Activated CD4-positive, alpha-beta memory T cell treated with anti-CD3 and anti-CD28 coated beads for 36 hours (primary cell): ENCODE measurements at regions not wholly inside any gene's neighbourhood (a gene's known extent, or its start where the extent isn't known, plus 50 kb on each side); places are given as distances from the start of the nearest gene placed in this dataset.
"Not testable (repeated sequence)": the region's sequence is repeated elsewhere in the genome, so short reads cannot be mapped to it uniquely, and the experiment has no call there.

ENCODE experiments used
- CTCF ChIA-PET: fragments of 350-600 bp; sonication (Branson Sonifier 250); formaldehyde crosslinking; loops from one replicate; lab custom pipeline; 2021; ENCODE audit warnings: antibody characterized with exemption, inconsistent platforms; lab: Charles Lee
- POLR2A ChIA-PET: fragments of 350-600 bp; sonication (Branson Sonifier 250); formaldehyde crosslinking; loops from one replicate; lab custom pipeline; 2021; ENCODE audit warnings: antibody characterized with exemption; lab: Charles Lee
- DNase-seq: peaks from one replicate; pipeline ENCODE4 v3.0.0-alpha.2; 2020
- H3K27ac Mint-ChIP-seq: one replicate; pipeline ENCODE4 v1.8.0; 2021; ENCODE audit warnings: mixed read lengths
- H3K27me3 Mint-ChIP-seq: one replicate; pipeline ENCODE4 v1.8.0; 2021; ENCODE audit warnings: mixed read lengths
- H3K36me3 Mint-ChIP-seq: one replicate; pipeline ENCODE4 v1.8.0; 2021; ENCODE audit warnings: mixed read lengths
- H3K4me1 Mint-ChIP-seq: one replicate; pipeline ENCODE4 v1.8.0; 2021; ENCODE audit warnings: low read depth, mixed read lengths
- H3K4me3 Mint-ChIP-seq: one replicate; pipeline ENCODE4 v1.8.0; 2021; ENCODE audit warnings: mild to moderate bottlenecking, mixed read lengths
- H3K9me3 Mint-ChIP-seq: one replicate; pipeline ENCODE4 v1.8.0; 2021; ENCODE audit warnings: mixed read lengths
- intact Hi-C: fragments of 100-400 bp; cut with micrococcal nuclease; formaldehyde crosslinking; loops from one replicate; pipeline ENCODE4 v1.15.1; 2023

DNA sequence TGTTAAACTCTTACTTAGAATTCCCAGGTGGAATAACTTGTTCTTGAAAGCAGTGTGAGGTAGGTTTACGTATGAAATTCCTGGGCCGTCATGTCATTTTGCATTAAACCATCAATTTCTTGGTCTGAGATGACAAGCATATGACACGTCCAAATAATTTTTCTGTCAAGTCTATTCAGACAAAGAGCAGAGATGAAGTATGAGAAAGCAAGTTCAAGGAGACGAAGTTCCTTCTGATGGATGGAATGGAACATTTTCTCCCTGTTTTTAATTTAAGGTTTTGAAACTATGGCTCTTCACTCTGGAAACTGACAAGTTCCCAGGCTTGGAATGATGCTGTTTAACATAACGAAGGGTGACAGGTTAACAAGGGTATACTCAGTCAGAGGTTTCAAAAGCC, 252.8 kb upstream of the SFRP2 start:
- intact Hi-C loops: no loop called here
- no peak overlapping the region for H3K4me3 Mint-ChIP-seq
- no peaks in the 10 kb centered on the region for H3K9me3 Mint-ChIP-seq
- no peak for DNase-seq
- H3K27ac Mint-ChIP-seq: no peak overlapping the region
- no peaks in the 10 kb centered on the region for H3K36me3 Mint-ChIP-seq
- H3K27me3 Mint-ChIP-seq: no peaks in the 10 kb centered on the region
- no peaks in the 10 kb centered on the region for H3K4me1 Mint-ChIP-seq
- POLR2A ChIA-PET: no interaction called here
- CTCF ChIA-PET: no interaction called here

DNA sequence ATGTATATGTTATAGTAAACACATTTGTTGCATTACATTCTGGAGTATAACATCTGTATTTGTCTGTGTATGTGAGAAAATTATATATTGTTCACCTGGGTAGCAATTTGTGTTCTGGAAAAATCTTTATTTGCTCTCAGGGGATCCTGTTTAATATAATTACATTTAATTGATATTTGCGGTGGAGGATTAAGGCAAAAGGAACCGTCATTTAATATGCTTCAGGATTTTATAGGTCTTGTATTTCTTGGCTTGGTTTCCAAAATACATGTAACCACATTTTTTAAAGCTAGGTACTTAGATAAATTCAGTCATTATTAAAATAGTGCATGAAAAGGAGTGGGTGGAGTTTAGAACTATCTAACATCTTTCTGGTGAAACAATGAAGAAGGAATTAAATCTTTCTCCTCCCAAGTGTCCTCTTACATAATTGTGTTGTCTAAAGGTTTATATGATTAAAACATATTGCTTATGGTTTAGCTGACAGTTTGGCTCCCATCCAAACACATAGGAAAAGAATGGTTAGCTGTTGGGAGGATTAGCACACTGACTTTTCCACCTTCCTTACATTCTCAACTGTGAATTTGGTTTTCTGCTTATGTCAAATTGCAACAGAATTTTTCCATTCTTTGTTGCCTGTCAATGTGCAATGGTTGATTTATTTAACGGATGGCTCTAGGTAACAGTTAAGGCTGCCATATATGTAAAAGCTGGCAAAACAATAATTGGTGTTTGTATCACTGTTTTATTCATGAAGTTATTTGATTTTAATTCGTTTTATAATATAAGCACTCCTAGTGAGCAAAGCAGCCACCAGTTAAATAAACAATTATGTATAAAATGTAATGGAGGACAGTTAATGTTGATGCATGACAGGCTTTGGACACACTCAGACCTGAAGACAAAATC, 250.8 kb upstream of the SFRP2 start:
- Mint-ChIP-seq H3K9me3 (no peaks in the 10 kb centered on the region), H3K36me3 (no peaks in the 10 kb centered on the region)

DNA sequence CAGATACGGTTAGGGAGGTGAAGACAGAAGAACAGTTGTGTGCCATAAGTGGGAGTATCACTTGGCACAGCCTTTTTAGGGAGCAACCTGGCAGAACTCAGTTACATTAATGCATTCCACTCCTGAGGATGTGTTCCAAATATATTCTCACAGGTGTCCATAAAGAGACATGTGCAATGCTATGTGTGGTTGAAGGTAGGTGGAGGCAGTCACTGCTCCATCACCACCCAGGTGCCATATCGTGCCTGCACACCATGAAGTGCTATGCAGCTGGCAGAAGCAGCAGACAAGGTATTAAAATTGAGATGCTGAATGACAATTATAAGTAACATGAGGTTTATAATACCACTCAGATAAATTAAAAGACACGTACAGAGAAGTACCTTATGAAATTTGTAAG, 248.0 kb upstream of the SFRP2 start:
- no peak overlapping the region for H3K27ac Mint-ChIP-seq
- ChIA-PET POLR2A (no interaction called here), CTCF (interaction anchor here (0.6 kb wide), 1 partner anchor 11 kb away, joined by 3 read pairs; no protein-coding TSS in a partner anchor)
- no peak for DNase-seq
- intact Hi-C loops: no loop called here
- H3K9me3 Mint-ChIP-seq: peaks cover 6% of the 10 kb centered on the region
- H3K4me3 Mint-ChIP-seq: no peak overlapping the region
- H3K4me1 Mint-ChIP-seq: no peaks in the 10 kb centered on the region
- H3K27me3 Mint-ChIP-seq: peaks cover 9% of the 10 kb centered on the region
- H3K36me3 Mint-ChIP-seq: no peaks in the 10 kb centered on the region

More for the DNA sequence above, 250.8 kb upstream of the SFRP2 start:
- intact Hi-C loops: no loop called here
- H3K4me1 Mint-ChIP-seq: no peaks in the 10 kb centered on the region
- ChIA-PET CTCF (interaction anchor here (0.6 kb wide), 1 partner anchor 228 kb away, joined by 3 read pairs; no protein-coding TSS in a partner anchor), POLR2A (no interaction called here)
- no peak overlapping the region for H3K27ac Mint-ChIP-seq
- H3K4me3 Mint-ChIP-seq: no peak overlapping the region
- peaks cover 3% of the 10 kb centered on the region for H3K27me3 Mint-ChIP-seq
- DNase-seq: no peak

DNA sequence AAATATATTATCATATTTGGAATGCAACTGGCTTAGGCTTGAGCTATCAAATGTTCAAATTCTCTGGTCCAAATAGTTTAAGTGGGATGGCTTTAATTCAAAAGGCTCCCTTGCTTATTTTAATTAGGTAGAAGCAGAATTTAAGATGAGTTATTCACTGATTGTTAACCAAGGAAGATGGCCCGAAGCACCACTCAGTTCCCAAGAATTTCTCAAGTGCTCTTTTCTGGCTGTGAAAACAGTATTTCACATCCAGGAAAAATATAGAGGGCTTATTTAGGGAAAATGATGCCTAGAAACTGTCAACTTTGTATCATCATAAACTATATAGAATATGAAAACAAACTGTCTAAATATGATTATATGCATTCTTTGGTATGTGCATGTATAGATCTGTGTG, 246.5 kb upstream of the SFRP2 start:
- no peaks in the 10 kb centered on the region for H3K36me3 Mint-ChIP-seq
- no peak overlapping the region for H3K4me3 Mint-ChIP-seq
- H3K4me1 Mint-ChIP-seq: no peaks in the 10 kb centered on the region
- ChIA-PET POLR2A (no interaction called here), CTCF (no interaction called here)
- peaks cover 9% of the 10 kb centered on the region for H3K27me3 Mint-ChIP-seq
- intact Hi-C loops: no loop called here
- H3K9me3 Mint-ChIP-seq: peaks cover 6% of the 10 kb centered on the region
- no peak overlapping the region for H3K27ac Mint-ChIP-seq
- DNase-seq: no peak

DNA sequence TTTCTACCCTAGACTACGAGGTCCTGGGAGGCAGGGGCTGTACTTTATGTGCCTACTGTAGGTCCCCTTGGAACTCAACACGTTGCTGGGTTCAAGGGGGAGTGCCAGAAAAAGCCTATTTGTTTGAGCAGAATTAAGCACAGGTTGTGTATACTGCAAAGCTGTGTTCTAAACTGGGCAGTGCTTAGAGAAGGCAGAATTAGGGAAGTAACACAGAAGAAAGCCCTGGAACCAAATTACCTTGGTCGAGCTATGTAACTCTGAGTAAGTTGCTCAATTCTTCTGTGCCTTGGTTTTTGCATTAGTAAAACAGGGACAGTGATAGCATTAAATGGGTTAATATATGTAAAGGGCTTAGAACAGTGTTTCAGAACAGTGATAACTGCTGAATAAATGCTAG, 245.0 kb upstream of the SFRP2 start:
- Mint-ChIP-seq H3K9me3 (peaks cover 6% of the 10 kb centered on the region), H3K4me3 (no peak overlapping the region), H3K27me3 (peaks cover 9% of the 10 kb centered on the region), H3K27ac (no peak overlapping the region), H3K4me1 (no peaks in the 10 kb centered on the region), H3K36me3 (no peaks in the 10 kb centered on the region)
- DNase-seq: no peak
- POLR2A ChIA-PET: no interaction called here
- CTCF ChIA-PET: no interaction called here
- intact Hi-C loops: no loop called here

DNA sequence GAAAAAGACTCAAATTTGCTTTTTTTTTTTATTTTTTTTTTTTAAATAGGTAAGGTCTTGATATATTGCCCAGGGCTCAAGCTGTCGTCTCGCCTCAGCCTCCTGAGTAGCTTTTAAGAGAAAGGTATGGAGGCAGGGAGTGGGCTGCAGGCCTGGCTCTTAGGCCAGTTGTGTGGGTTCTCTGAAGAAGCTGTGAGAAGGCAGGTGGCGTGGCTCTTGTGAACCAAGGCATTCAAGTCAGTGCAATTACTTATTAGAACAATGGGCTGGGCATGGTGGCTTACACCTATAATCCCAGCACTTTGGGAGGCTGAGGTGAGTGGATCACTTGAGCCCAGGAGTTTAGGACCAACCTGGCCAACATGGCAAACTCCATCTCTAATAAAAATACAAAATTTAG, 244.0 kb upstream of the SFRP2 start:
- H3K4me3 Mint-ChIP-seq: no peak overlapping the region
- peaks cover 11% of the 10 kb centered on the region for H3K27me3 Mint-ChIP-seq
- H3K36me3 Mint-ChIP-seq: no peaks in the 10 kb centered on the region
- intact Hi-C loops: no loop called here
- ChIA-PET POLR2A (no interaction called here), CTCF (no interaction called here)
- no peak for DNase-seq
- H3K9me3 Mint-ChIP-seq: peaks cover 6% of the 10 kb centered on the region
- no peaks in the 10 kb centered on the region for H3K4me1 Mint-ChIP-seq
- no peak overlapping the region for H3K27ac Mint-ChIP-seq

DNA sequence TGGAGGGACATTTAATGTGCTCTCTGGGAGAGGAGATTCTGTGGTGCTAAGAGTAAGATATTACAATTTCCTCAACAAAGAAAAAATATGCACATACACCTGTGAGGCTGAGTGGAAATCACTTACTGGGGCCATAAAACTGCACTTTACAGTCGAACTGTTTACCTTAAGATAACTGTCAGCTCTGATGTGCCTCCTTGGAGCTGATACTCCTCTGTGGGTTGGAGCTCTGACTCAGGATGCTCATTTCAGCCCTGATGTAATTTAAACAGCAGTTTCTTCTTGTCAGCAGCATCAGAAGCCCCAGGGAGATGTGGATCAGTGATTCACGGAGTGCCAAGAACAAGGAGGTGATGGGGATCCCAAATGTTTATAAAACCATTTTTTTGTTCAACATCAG, 241.9 kb upstream of the SFRP2 start:
- H3K27ac Mint-ChIP-seq: no peak overlapping the region
- POLR2A ChIA-PET: no interaction called here
- H3K4me3 Mint-ChIP-seq: no peak overlapping the region
- no peaks in the 10 kb centered on the region for H3K4me1 Mint-ChIP-seq
- no peak for DNase-seq
- H3K36me3 Mint-ChIP-seq: no peaks in the 10 kb centered on the region
- H3K27me3 Mint-ChIP-seq: peaks cover 13% of the 10 kb centered on the region
- H3K9me3 Mint-ChIP-seq: peaks cover 6% of the 10 kb centered on the region
- intact Hi-C loops: no loop called here
- CTCF ChIA-PET: interaction anchor here (0.7 kb wide), 1 partner anchor 245 kb away, joined by 3 read pairs; no protein-coding TSS in a partner anchor

DNA sequence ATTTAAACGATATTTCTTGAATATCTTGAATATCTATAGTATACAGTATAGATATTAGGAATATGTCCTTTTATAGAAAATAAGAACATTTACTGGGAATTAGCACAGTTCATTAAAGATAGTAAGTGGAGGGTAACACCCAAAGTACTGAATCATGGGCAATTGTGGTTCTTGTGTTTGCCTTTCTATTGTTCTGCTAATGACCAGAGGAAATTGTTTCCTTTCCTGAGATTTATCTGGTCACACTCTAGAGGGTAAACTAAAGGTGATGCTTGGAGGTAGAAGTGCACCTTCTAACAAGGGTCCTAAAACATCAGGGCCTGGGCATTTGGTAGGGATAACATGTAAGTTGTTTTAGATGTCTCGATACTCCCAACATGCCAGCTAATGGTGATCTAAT, 241.3 kb upstream of the SFRP2 start:
- POLR2A ChIA-PET: no interaction called here
- H3K4me1 Mint-ChIP-seq: no peaks in the 10 kb centered on the region

DNA sequence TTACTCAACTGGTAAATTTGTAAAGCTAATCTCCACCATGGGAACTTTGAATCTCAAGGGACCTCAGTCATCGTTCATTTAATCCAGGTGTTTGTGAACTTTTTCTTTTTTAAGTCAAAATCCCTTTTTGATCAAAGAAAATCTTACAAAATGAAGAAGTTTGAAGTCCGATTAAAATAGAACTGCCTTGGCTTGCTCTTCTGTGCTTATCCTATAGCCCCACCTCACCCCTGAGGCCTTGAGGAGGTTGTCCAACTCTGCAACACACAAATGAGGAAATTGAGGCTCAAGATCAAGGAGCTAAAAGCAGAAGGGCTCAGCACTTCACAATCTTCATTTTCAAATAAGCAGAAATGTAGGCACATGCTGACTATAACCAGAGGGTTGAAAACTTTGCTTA, 240.3 kb upstream of the SFRP2 start:
- ChIA-PET CTCF (no interaction called here), POLR2A (no interaction called here)
- H3K27ac Mint-ChIP-seq: no peak overlapping the region
- peaks cover 6% of the 10 kb centered on the region for H3K9me3 Mint-ChIP-seq
- DNase-seq: no peak
- intact Hi-C loops: no loop called here
- no peak overlapping the region for H3K4me3 Mint-ChIP-seq
- H3K36me3 Mint-ChIP-seq: no peaks in the 10 kb centered on the region
- no peaks in the 10 kb centered on the region for H3K4me1 Mint-ChIP-seq
- H3K27me3 Mint-ChIP-seq: peaks cover 15% of the 10 kb centered on the region

More for the DNA sequence above, 241.3 kb upstream of the SFRP2 start:
- Mint-ChIP-seq H3K4me3 (no peak overlapping the region), H3K27ac (no peak overlapping the region), H3K36me3 (no peaks in the 10 kb centered on the region), H3K27me3 (peaks cover 14% of the 10 kb centered on the region), H3K9me3 (peaks cover 6% of the 10 kb centered on the region)
- intact Hi-C loops: no loop called here
- no peak for DNase-seq
- CTCF ChIA-PET: interaction anchor here (0.7 kb wide), 1 partner anchor 244 kb away, joined by 3 read pairs; no protein-coding TSS in a partner anchor

DNA sequence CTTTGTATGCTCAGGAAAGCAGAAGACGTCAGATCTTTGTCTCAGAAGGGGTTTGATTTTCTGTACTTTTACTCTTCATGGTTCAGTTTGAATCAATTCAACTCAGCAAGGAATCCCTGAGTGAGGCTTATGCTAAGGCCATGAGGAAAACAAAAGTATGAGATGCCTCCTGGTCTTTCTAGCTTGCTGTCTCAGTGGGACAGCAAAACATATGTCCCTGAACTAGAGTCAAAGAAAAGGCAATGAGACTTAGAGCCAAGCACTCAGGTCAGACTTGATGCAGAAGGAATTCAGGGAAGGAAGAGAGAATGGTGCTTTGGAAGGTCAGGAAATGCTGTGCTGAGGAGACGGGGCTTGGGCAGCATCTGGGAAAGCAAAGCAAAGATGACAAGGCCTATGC, 236.2 kb upstream of the SFRP2 start:
- Mint-ChIP-seq H3K9me3 (no peaks in the 10 kb centered on the region), H3K4me3 (no peak overlapping the region), H3K4me1 (no peaks in the 10 kb centered on the region), H3K27ac (no peak overlapping the region), H3K36me3 (no peaks in the 10 kb centered on the region), H3K27me3 (peaks cover 12% of the 10 kb centered on the region)
- intact Hi-C loops: no loop called here
- no peak for DNase-seq
- ChIA-PET CTCF (no interaction called here), POLR2A (no interaction called here)

DNA sequence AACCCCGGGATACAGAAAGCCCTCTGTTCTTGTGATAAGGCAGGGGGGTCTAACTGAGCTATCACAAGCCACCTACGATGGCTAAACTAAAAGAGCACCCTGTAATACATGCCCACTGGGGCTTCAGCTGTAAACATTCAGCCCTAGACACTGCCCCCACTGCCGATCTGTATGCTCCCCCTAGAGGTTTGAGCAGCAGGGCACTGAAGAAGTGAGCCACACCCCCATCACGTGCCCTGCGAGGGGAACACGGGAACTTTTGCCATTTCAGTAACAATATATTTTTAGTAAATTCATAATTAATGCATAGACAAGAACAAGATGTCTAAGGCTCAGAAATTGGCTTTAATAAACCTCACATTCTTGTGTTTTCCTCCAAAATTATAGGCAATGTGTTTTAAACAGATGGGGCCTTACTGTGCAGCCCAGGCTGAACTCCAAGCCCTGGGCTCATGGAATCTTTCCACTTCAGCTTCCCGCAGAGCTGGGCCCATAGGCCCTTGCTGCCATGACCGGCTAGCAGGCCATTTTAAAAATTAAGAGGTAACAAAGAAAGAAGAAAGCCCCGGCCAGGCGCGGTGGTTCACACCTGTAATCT, 235.3 kb upstream of the SFRP2 start:
- H3K27me3 Mint-ChIP-seq: peaks cover 12% of the 10 kb centered on the region
- ChIA-PET POLR2A (no interaction called here), CTCF (interaction anchor here (1.1 kb wide), 1 partner anchor 238 kb away, joined by 5 read pairs; no protein-coding TSS in a partner anchor)
- DNase-seq: peak; percentile 22
- no peaks in the 10 kb centered on the region for H3K36me3 Mint-ChIP-seq
- no peaks in the 10 kb centered on the region for H3K9me3 Mint-ChIP-seq
- no peak overlapping the region for H3K4me3 Mint-ChIP-seq
- H3K4me1 Mint-ChIP-seq: no peaks in the 10 kb centered on the region
- intact Hi-C loops: loop anchor here (5.0 kb wide), 1 partner anchor 237 kb away; the partner anchor contains the start of gene SFRP2
- H3K27ac Mint-ChIP-seq: no peak overlapping the region

DNA sequence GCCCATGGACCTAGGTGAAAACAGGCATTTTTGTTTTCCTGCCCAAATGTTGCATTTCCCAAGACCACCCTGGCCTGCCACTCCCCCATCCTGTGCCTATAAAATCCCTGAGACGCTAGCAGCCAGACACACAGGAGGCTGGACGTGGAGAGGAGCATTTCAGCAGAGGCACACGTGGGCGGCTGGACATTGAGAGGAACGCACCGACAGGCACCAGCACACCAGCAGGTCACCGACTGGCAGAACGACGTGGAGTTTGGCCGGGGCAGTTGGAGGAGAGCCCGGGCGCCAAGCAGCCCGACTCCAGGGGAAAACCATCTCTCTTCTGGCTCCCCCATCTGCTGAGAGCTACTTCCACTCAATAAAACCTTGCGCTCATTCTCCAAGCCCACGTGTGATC, 234.8 kb upstream of the SFRP2 start:
- POLR2A ChIA-PET, DNase-seq, H3K9me3 Mint-ChIP-seq, H3K36me3 Mint-ChIP-seq, H3K4me1 Mint-ChIP-seq, H3K4me3 Mint-ChIP-seq, H3K27ac Mint-ChIP-seq: not testable (repeated sequence)
- intact Hi-C loops: loop anchor here (5.0 kb wide), 1 partner anchor 236 kb away; the partner anchor contains the start of gene SFRP2
- CTCF ChIA-PET: interaction anchor here (1.1 kb wide), 1 partner anchor 238 kb away, joined by 5 read pairs; no protein-coding TSS in a partner anchor
- H3K27me3 Mint-ChIP-seq: peaks cover 12% of the 10 kb centered on the region
